NB4 (cell line): ENCODE measurements at regions not wholly inside any gene's neighbourhood (a gene's known extent, or its start where the extent isn't known, plus 50 kb on each side); places are given as distances from the start of the nearest gene placed in this dataset.

ENCODE experiments used
- POLR2A ChIP-seq: IDR thresholded peaks from 2 replicates; pipeline ENCODE4 v1.6.1; 2011; ENCODE audit warnings: mild to moderate bottlenecking; ENCODE audit not compliant: insufficient read length; ENCODE audit errors: extremely low read depth
- TF ChIP-seq, protein P1 (sequence below): IDR thresholded peaks from one replicate; pipeline ENCODE4 v1.5.1; 2012; ENCODE audit warnings: low read depth, low read length
- TF ChIP-seq, protein P2 (sequence below): IDR thresholded peaks from 2 replicates; pipeline ENCODE4 v1.6.1; 2011; ENCODE audit warnings: low read depth, low read length

GRCh38 chr6:55663914-55664313, 84.9 kb upstream of the HMGCLL1 start:
- TF ChIP-seq, protein P1, sequence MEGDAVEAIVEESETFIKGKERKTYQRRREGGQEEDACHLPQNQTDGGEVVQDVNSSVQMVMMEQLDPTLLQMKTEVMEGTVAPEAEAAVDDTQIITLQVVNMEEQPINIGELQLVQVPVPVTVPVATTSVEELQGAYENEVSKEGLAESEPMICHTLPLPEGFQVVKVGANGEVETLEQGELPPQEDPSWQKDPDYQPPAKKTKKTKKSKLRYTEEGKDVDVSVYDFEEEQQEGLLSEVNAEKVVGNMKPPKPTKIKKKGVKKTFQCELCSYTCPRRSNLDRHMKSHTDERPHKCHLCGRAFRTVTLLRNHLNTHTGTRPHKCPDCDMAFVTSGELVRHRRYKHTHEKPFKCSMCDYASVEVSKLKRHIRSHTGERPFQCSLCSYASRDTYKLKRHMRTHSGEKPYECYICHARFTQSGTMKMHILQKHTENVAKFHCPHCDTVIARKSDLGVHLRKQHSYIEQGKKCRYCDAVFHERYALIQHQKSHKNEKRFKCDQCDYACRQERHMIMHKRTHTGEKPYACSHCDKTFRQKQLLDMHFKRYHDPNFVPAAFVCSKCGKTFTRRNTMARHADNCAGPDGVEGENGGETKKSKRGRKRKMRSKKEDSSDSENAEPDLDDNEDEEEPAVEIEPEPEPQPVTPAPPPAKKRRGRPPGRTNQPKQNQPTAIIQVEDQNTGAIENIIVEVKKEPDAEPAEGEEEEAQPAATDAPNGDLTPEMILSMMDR = no peak
- TF ChIP-seq POLR2A = no peak
- TF ChIP-seq, protein P2, sequence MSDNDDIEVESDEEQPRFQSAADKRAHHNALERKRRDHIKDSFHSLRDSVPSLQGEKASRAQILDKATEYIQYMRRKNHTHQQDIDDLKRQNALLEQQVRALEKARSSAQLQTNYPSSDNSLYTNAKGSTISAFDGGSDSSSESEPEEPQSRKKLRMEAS = no peak
